SU-DHL-6 (cell line): ENCODE measurements at regions not wholly inside any gene's neighbourhood (a gene's known extent, or its start where the extent isn't known, plus 50 kb on each side); places are given as distances from the start of the nearest gene placed in this dataset.

ENCODE experiments used
- H2AFZ ChIP-seq: fragments of 200-600 bp; sonication (generic); 2 replicates; pipeline ENCODE4 v1.6.1; 2014; ENCODE audit warnings: low read depth, mild to moderate bottlenecking, moderate library complexity, mixed read lengths, antibody characterized with exemption, low read length; ENCODE audit not compliant: severe bottlenecking
- H3F3A ChIP-seq: fragments of 200-600 bp; shearing (Covaris generic); 2 replicates; pipeline ENCODE4 v1.6.0; 2016; ENCODE audit warnings: antibody characterized with exemption, mild to moderate bottlenecking; ENCODE audit not compliant: insufficient read depth
- H3K27ac ChIP-seq: fragments of 200-600 bp; sonication (generic); 2 replicates; pipeline ENCODE4 v1.5.1; 2016; ENCODE audit warnings: low read depth, mild to moderate bottlenecking, low read length, moderate library complexity, mixed read lengths
- H3K27me3 ChIP-seq: fragments of 200-600 bp; sonication (generic), shearing (Covaris generic); 2 replicates; pipeline ENCODE4 v1.6.0; 2014; ENCODE audit warnings: mild to moderate bottlenecking, low read length
- H3K36me3 ChIP-seq: fragments of 200-600 bp; sonication (generic); 2 replicates; pipeline ENCODE4 v1.6.1; 2014; ENCODE audit warnings: mild to moderate bottlenecking, low read length, mixed read lengths
- H3K4me2 ChIP-seq: fragments of 300-600, 200-600 bp; shearing (Covaris generic), sonication (generic); 2 replicates; pipeline ENCODE4 v1.6.0; 2014; ENCODE audit warnings: low read length, low read depth, mild to moderate bottlenecking; ENCODE audit not compliant: poor library complexity, severe bottlenecking
- H3K4me3 ChIP-seq: fragments of 200-600 bp; sonication (generic); 2 replicates; pipeline ENCODE4 v1.5.1; 2014; ENCODE audit warnings: antibody characterized with exemption, low read length, mild to moderate bottlenecking, mixed read lengths; ENCODE audit not compliant: insufficient read depth, poor library complexity, severe bottlenecking
- H3K79me2 ChIP-seq: fragments of 200-600 bp; sonication (generic); 2 replicates; pipeline ENCODE4 v1.6.1; 2014; ENCODE audit warnings: mild to moderate bottlenecking, low read length, moderate library complexity; ENCODE audit not compliant: insufficient read depth
- H3K9ac ChIP-seq: fragments of 200-600 bp; sonication (generic); 2 replicates; pipeline ENCODE4 v1.7.0; 2014; ENCODE audit warnings: mild to moderate bottlenecking, low read length
- H3K9me2 ChIP-seq: fragments of 200-600 bp; sonication (generic); replicated peaks from 2 replicates; pipeline ENCODE4 v1.6.1; 2014; ENCODE audit warnings: low read length; ENCODE audit not compliant: insufficient read depth
- H3K9me3 ChIP-seq: fragments of 200-600 bp; sonication (generic); 2 replicates; pipeline ENCODE4 v1.6.1; 2014; ENCODE audit warnings: low read length, mixed read lengths; ENCODE audit not compliant: insufficient read depth
- H4K20me1 ChIP-seq: fragments of 200-600 bp; sonication (generic); 2 replicates; pipeline ENCODE4 v1.6.1; 2014; ENCODE audit warnings: low read depth, mild to moderate bottlenecking, antibody characterized with exemption, low read length, moderate library complexity, mixed read lengths
- EZH2phosphoT487 ChIP-seq: fragments of 200-600 bp; sonication (generic), shearing (Covaris generic); conservative IDR thresholded peaks from 2 replicates; pipeline ENCODE4 v1.6.1; 2018; ENCODE audit warnings: mild to moderate bottlenecking, antibody characterized with exemption, low read length, moderate library complexity, mixed read lengths
- TF ChIP-seq, protein P1 (sequence below): fragments of 200-600 bp; sonication (generic); IDR thresholded peaks from one replicate; pipeline ENCODE4 v1.5.1; 2017; ENCODE audit warnings: antibody characterized with exemption, mild to moderate bottlenecking, low read length, moderate library complexity; ENCODE audit not compliant: insufficient read depth, poor library complexity, severe bottlenecking

GRCh38 chr13:22455036-22455435 lies 725.7 kb upstream of the SGCG start:
- H3K4me2 ChIP-seq = no peak overlapping the region
- no peak overlapping the region for H3K27ac ChIP-seq
- no peaks in the 10 kb centered on the region for H3K79me2 ChIP-seq
- no peaks in the 10 kb centered on the region for H3K9me3 ChIP-seq
- no peak overlapping the region for H2AFZ ChIP-seq
- H3F3A ChIP-seq = no peaks in the 10 kb centered on the region
- H3K36me3 ChIP-seq = no peaks in the 10 kb centered on the region
- no peaks in the 10 kb centered on the region for H4K20me1 ChIP-seq
- H3K9ac ChIP-seq = no peak overlapping the region
- no peak overlapping the region for H3K4me3 ChIP-seq
- H3K27me3 ChIP-seq = no peaks in the 10 kb centered on the region
- no peak for TF ChIP-seq EZH2phosphoT487
- TF ChIP-seq, protein P1, sequence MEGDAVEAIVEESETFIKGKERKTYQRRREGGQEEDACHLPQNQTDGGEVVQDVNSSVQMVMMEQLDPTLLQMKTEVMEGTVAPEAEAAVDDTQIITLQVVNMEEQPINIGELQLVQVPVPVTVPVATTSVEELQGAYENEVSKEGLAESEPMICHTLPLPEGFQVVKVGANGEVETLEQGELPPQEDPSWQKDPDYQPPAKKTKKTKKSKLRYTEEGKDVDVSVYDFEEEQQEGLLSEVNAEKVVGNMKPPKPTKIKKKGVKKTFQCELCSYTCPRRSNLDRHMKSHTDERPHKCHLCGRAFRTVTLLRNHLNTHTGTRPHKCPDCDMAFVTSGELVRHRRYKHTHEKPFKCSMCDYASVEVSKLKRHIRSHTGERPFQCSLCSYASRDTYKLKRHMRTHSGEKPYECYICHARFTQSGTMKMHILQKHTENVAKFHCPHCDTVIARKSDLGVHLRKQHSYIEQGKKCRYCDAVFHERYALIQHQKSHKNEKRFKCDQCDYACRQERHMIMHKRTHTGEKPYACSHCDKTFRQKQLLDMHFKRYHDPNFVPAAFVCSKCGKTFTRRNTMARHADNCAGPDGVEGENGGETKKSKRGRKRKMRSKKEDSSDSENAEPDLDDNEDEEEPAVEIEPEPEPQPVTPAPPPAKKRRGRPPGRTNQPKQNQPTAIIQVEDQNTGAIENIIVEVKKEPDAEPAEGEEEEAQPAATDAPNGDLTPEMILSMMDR = no peak
- no peaks in the 10 kb centered on the region for H3K9me2 ChIP-seq

- H3K4me2 ChIP-seq = no peak overlapping the region
- no peak for TF ChIP-seq EZH2phosphoT487
- TF ChIP-seq, protein P1 = no peak
- H4K20me1 ChIP-seq = no peaks in the 10 kb centered on the region
- no peak overlapping the region for H3K4me3 ChIP-seq
- no peaks in the 10 kb centered on the region for H3F3A ChIP-seq
- H2AFZ ChIP-seq = no peak overlapping the region
- no peaks in the 10 kb centered on the region for H3K36me3 ChIP-seq
- no peaks in the 10 kb centered on the region for H3K27me3 ChIP-seq
- H3K9ac ChIP-seq = no peak overlapping the region
- no peaks in the 10 kb centered on the region for H3K79me2 ChIP-seq
- no peaks in the 10 kb centered on the region for H3K9me3 ChIP-seq
- H3K9me2 ChIP-seq = no peaks in the 10 kb centered on the region
- H3K27ac ChIP-seq = no peak overlapping the region
Measured at GRCh38 chr13:22461854-22462490, 718.8 kb upstream of the SGCG start.

DNA sequence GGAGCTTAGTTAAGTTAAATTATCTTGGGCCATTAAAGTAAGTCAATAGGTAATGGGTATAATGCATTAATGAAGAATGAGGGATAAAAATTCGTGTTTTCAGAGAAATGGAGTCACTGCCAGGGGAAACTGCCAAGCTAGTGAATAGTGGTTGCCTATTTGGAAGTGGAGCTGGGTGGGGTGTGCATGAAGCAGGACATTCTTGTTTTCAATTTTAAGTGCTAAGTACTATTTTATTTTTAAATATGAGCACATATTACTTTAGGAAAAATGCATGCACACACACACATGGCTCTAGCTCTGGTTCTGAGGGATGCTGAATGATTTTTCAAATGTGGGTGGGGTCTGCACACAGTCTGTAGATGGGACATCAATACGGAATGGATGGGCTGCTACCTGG lies 717.7 kb upstream of the SGCG start:
- no peaks in the 10 kb centered on the region for H3K79me2 ChIP-seq
- no peaks in the 10 kb centered on the region for H3K9me3 ChIP-seq
- H3K27ac ChIP-seq = no peak overlapping the region
- no peak overlapping the region for H2AFZ ChIP-seq
- TF ChIP-seq, protein P1 = no peak
- TF ChIP-seq EZH2phosphoT487 = no peak
- H3F3A ChIP-seq = no peaks in the 10 kb centered on the region
- no peaks in the 10 kb centered on the region for H3K9me2 ChIP-seq
- H3K4me3 ChIP-seq = no peak overlapping the region
- H4K20me1 ChIP-seq = no peaks in the 10 kb centered on the region
- no peak overlapping the region for H3K9ac ChIP-seq
- H3K4me2 ChIP-seq = no peak overlapping the region
- no peaks in the 10 kb centered on the region for H3K36me3 ChIP-seq
- no peaks in the 10 kb centered on the region for H3K27me3 ChIP-seq
